ENCODE measurements at regions not wholly inside any gene's neighbourhood (a gene's known extent, or its start where the extent isn't known, plus 50 kb on each side); places are given as distances from the start of the nearest gene placed in this dataset.

DNA sequence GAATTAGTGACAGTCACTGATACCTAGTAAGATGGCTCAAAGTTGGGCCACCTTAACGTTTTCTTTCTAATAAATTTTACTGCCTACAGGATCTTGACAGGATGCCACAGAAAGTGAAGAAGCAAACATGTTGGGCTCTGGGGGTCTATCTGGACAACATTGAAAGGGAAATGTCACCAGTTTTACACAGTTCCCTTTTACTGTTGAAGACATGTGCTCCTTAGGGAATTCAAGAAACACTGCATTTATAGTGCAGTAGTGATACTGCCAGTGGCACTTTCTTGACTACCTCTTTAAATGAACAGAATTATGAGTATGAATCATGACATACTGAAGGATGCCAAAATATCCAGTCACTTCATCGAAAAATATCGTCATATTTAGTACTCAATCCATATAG, 269.3 kb upstream of the SYT10 start:
- TF ChIP-seq, protein P1, sequence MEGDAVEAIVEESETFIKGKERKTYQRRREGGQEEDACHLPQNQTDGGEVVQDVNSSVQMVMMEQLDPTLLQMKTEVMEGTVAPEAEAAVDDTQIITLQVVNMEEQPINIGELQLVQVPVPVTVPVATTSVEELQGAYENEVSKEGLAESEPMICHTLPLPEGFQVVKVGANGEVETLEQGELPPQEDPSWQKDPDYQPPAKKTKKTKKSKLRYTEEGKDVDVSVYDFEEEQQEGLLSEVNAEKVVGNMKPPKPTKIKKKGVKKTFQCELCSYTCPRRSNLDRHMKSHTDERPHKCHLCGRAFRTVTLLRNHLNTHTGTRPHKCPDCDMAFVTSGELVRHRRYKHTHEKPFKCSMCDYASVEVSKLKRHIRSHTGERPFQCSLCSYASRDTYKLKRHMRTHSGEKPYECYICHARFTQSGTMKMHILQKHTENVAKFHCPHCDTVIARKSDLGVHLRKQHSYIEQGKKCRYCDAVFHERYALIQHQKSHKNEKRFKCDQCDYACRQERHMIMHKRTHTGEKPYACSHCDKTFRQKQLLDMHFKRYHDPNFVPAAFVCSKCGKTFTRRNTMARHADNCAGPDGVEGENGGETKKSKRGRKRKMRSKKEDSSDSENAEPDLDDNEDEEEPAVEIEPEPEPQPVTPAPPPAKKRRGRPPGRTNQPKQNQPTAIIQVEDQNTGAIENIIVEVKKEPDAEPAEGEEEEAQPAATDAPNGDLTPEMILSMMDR (IDR thresholded peaks at IDR 0.05; ENCODE audit: low read length), result no peak
- no peak for TF ChIP-seq EZH2 (IDR thresholded peaks at IDR 0.05; ENCODE audit: borderline replicate concordance, low read length)
- no peak overlapping the region for H3K4me3 ChIP-seq (ENCODE audit: low read depth, low read length, poor library complexity, severe bottlenecking)

DNA sequence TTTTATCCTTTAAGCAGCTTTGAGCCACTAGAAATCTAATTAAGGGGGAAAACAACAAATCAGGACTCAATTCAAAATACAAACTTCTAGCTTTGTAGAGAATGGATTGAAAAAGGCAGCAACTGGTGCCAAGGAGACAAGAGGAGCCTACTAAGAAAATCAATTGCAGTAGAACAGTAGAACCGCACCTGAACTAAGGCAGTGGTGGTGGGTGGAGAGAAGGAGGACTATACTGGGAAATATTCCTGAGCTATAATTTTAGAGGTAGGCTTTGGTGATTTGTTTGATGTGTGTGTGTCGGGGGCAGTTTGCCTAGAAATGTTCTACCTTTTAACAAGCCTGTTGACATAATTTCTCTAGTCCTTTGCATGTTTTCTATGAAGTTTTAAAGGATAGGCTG, 270.9 kb upstream of the SYT10 start:
- Histone ChIP-seq H3K27ac (ENCODE audit: low read depth, low read length, poor library complexity, severe bottlenecking) (no peak overlapping the region), H3K4me2 (ENCODE audit: low read length) (no peak overlapping the region), H3K9me3 (ENCODE audit: low read length) (no peaks in the 10 kb centered on the region), H3K9ac (ENCODE audit: low read length) (no peak overlapping the region), H3K36me3 (ENCODE audit: insufficient read depth, low read length) (no peaks in the 10 kb centered on the region), H3K4me3 (ENCODE audit: low read depth, low read length, poor library complexity, severe bottlenecking) (no peak overlapping the region), H4K20me1 (ENCODE audit: insufficient read depth, low read length) (no peaks in the 10 kb centered on the region), H3K27me3 (ENCODE audit: insufficient read depth, low read length) (no peaks in the 10 kb centered on the region), H3K4me1 (ENCODE audit: insufficient read depth, low read length, severe bottlenecking) (no peaks in the 10 kb centered on the region), H3K9me2 (ENCODE audit: low read depth, low read length) (no peaks in the 10 kb centered on the region), H3K79me2 (ENCODE audit: insufficient read depth, low read length) (no peaks in the 10 kb centered on the region), H3F3A (ENCODE audit: insufficient read depth, low read length) (no peaks in the 10 kb centered on the region), H2AFZ (ENCODE audit: low read length) (no peak overlapping the region)
- no peak for TF ChIP-seq EZH2 (IDR thresholded peaks at IDR 0.05; ENCODE audit: borderline replicate concordance, low read length)
- TF ChIP-seq, protein P1 (IDR thresholded peaks at IDR 0.05; ENCODE audit: low read length), result no peak

More for the DNA sequence above, 269.3 kb upstream of the SYT10 start:
- H4K20me1 ChIP-seq (ENCODE audit: insufficient read depth, low read length), result no peaks in the 10 kb centered on the region
- H3K79me2 ChIP-seq (ENCODE audit: insufficient read depth, low read length), result no peaks in the 10 kb centered on the region
- H3K9me3 ChIP-seq (ENCODE audit: low read length), result no peaks in the 10 kb centered on the region
- no peaks in the 10 kb centered on the region for H3K27me3 ChIP-seq (ENCODE audit: insufficient read depth, low read length)
- no peaks in the 10 kb centered on the region for H3K4me1 ChIP-seq (ENCODE audit: insufficient read depth, low read length, severe bottlenecking)
- H3K27ac ChIP-seq (ENCODE audit: low read depth, low read length, poor library complexity, severe bottlenecking), result no peak overlapping the region
- no peak overlapping the region for H3K9ac ChIP-seq (ENCODE audit: low read length)
- H3F3A ChIP-seq (ENCODE audit: insufficient read depth, low read length), result no peaks in the 10 kb centered on the region
- H3K9me2 ChIP-seq (ENCODE audit: low read depth, low read length), result no peaks in the 10 kb centered on the region
- H3K36me3 ChIP-seq (ENCODE audit: insufficient read depth, low read length), result no peaks in the 10 kb centered on the region
- no peak overlapping the region for H3K4me2 ChIP-seq (ENCODE audit: low read length)
- no peak overlapping the region for H2AFZ ChIP-seq (ENCODE audit: low read length)

DNA sequence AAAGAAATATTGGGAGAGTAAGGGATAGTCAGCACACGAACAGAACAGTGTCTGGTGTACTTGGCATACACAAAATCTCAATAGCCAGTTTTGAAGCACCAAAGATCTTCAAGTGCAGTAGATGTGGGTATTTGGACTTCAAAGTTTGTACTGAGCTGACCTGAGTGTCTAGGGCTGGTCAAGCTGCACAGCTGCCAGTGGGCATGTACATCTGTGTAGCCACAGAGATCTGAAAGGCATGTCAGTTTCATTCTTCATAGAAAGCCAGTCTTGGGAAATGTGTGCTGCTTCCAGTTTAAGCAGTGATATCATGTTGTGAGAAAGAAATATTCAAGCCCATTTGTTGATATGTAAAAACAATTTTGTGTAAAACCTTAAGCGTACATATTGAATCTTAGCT, 279.0 kb upstream of the SYT10 start:
- Histone ChIP-seq H3K9me2 (ENCODE audit: low read depth, low read length) (no peaks in the 10 kb centered on the region), H4K20me1 (ENCODE audit: insufficient read depth, low read length) (no peaks in the 10 kb centered on the region), H3K4me1 (ENCODE audit: insufficient read depth, low read length, severe bottlenecking) (no peaks in the 10 kb centered on the region), H3K9ac (ENCODE audit: low read length) (no peak overlapping the region), H3K4me2 (ENCODE audit: low read length) (no peak overlapping the region), H3F3A (ENCODE audit: insufficient read depth, low read length) (no peaks in the 10 kb centered on the region), H3K4me3 (ENCODE audit: low read depth, low read length, poor library complexity, severe bottlenecking) (no peak overlapping the region), H3K9me3 (ENCODE audit: low read length) (no peaks in the 10 kb centered on the region), H2AFZ (ENCODE audit: low read length) (no peak overlapping the region), H3K27ac (ENCODE audit: low read depth, low read length, poor library complexity, severe bottlenecking) (no peak overlapping the region), H3K79me2 (ENCODE audit: insufficient read depth, low read length) (no peaks in the 10 kb centered on the region), H3K27me3 (ENCODE audit: insufficient read depth, low read length) (no peaks in the 10 kb centered on the region), H3K36me3 (ENCODE audit: insufficient read depth, low read length) (no peaks in the 10 kb centered on the region)
- no peak for TF ChIP-seq EZH2 (IDR thresholded peaks at IDR 0.05; ENCODE audit: borderline replicate concordance, low read length)

DNA sequence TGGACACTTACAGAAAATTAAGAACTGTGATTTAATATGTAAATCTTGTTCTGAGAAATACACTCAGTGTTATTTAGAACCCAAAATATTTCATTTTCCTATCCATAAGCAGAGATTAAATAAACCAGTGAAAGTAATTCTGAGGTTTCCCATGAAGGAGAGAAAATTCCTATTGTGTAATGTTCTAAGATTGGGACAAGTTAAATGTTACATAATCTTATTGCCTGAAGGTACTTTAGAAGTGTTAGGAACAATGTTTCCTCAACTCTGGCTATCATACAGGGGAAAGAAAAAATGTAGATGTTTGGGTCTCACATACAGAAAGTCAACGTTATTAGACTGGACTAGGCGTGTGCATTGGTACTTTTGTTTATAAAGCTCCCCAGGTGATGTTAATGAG, 281.9 kb upstream of the SYT10 start:
- Histone ChIP-seq H4K20me1 (ENCODE audit: insufficient read depth, low read length) (no peaks in the 10 kb centered on the region), H3K36me3 (ENCODE audit: insufficient read depth, low read length) (no peaks in the 10 kb centered on the region), H3K4me1 (ENCODE audit: insufficient read depth, low read length, severe bottlenecking) (no peaks in the 10 kb centered on the region), H3K27me3 (ENCODE audit: insufficient read depth, low read length) (no peaks in the 10 kb centered on the region), H3K27ac (ENCODE audit: low read depth, low read length, poor library complexity, severe bottlenecking) (no peak overlapping the region), H3F3A (ENCODE audit: insufficient read depth, low read length) (no peaks in the 10 kb centered on the region), H3K4me3 (ENCODE audit: low read depth, low read length, poor library complexity, severe bottlenecking) (no peak overlapping the region), H3K9me3 (ENCODE audit: low read length) (no peaks in the 10 kb centered on the region), H3K79me2 (ENCODE audit: insufficient read depth, low read length) (no peaks in the 10 kb centered on the region), H2AFZ (ENCODE audit: low read length) (no peak overlapping the region), H3K4me2 (ENCODE audit: low read length) (no peak overlapping the region), H3K9ac (ENCODE audit: low read length) (no peak overlapping the region), H3K9me2 (ENCODE audit: low read depth, low read length) (no peaks in the 10 kb centered on the region)
- TF ChIP-seq EZH2 (IDR thresholded peaks at IDR 0.05; ENCODE audit: borderline replicate concordance, low read length), result no peak
- TF ChIP-seq, protein P1 (IDR thresholded peaks at IDR 0.05; ENCODE audit: low read length), result no peak

Data from OCI-LY1 (cell line).